ENCODE measurements at regions not wholly inside any gene's neighbourhood (a gene's known extent, or its start where the extent isn't known, plus 50 kb on each side); places are given as distances from the start of the nearest gene placed in this dataset.
A peak's percentile ranks its signal among the peaks of the same experiment; 100 is the strongest.

GRCh38 chr2:161004379-161004778 is 155.8 kb upstream of the TANK start:
- Mint-ChIP-seq H3K27me3 (peaks cover 16% of the 10 kb centered on the region), H3K27ac (no peak overlapping the region), H3K4me1 (no peaks in the 10 kb centered on the region), H3K9me3 (peaks cover 0 to 6% of the 10 kb centered on the region in 2 donors), H3K4me3 (no peak overlapping the region)
- DNase-seq (no peak), ATAC-seq (no peak)

GRCh38 chr2:161005170-161005569 is 155.1 kb upstream of the TANK start:
- H3K9me3 Mint-ChIP-seq = peaks cover 0 to 6% of the 10 kb centered on the region in 2 donors
- ATAC-seq = peak; percentile 72
- no peaks in the 10 kb centered on the region for H3K4me1 Mint-ChIP-seq
- H3K4me3 Mint-ChIP-seq = no peak overlapping the region
- H3K27me3 Mint-ChIP-seq = peaks cover 16% of the 10 kb centered on the region
- no peak for DNase-seq
- no peak overlapping the region for H3K27ac Mint-ChIP-seq

DNA sequence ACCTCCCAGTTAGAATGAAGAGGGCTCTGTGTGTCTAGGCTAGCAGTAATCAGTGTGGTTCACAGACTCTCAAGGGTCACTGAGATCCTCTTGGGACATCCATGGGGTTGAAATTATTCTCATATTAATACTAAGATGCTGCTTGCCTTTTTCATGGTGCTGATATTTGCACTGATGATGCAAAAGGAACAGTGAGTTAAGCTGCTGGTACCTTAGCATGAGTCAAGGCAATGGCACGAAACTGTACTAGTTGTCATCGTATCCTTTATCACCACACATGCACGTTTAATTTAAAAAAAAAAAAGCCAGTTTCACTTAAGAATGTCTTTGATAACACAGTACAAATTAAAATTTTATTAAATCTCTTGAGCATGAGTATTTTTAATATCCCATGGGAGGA is 151.9 kb upstream of the TANK start:
- Mint-ChIP-seq H3K27me3 (peaks cover 25% of the 10 kb centered on the region), H3K27ac (no peak overlapping the region), H3K4me1 (no peaks in the 10 kb centered on the region), H3K9me3 (peaks cover 0 to 6% of the 10 kb centered on the region in 2 donors), H3K4me3 (no peak overlapping the region)
- ATAC-seq = no peak
- DNase-seq = no peak

DNA sequence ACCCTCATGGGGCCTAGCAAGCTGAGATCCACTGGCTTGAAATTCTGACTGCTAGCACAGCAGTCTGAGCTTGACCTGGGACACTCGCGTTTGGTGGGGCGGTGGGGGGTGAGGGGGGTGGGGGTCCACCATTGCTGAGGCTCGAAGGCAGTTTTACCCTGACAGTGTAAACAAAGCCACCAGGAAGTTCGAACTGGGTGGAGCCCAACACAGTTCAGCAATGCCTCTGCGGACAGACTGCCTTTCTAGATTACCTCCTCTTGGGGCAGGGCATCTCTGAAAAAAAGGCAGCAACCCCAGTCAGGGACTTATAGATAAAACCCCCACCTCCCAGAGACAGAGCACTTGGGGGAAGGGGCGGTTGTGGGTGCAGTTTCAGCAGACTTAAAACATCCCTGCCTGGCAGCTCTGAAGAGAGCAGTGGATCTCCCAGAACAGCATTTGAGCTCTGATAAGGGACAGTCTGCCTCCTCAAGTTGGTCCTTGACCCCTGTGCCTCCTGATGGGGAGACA is 149.7 kb upstream of the TANK start:
- no peak for DNase-seq
- Mint-ChIP-seq H3K4me1 (no peaks in the 10 kb centered on the region), H3K9me3 (peaks cover 11 to 20% of the 10 kb centered on the region in 2 donors), H3K27ac (no peak overlapping the region), H3K4me3 (no peak overlapping the region), H3K27me3 (peaks cover 35% of the 10 kb centered on the region)
- ATAC-seq = no peak

GRCh38 chr2:161017780-161018470 is 142.3 kb upstream of the TANK start:
- H3K9me3 Mint-ChIP-seq = peaks cover 11 to 19% of the 10 kb centered on the region in 2 donors
- DNase-seq = no peak
- no peak overlapping the region for H3K4me3 Mint-ChIP-seq
- no peak for ATAC-seq
- peaks cover 24% of the 10 kb centered on the region for H3K27me3 Mint-ChIP-seq
- no peaks in the 10 kb centered on the region for H3K4me1 Mint-ChIP-seq
- H3K27ac Mint-ChIP-seq = no peak overlapping the region

DNA sequence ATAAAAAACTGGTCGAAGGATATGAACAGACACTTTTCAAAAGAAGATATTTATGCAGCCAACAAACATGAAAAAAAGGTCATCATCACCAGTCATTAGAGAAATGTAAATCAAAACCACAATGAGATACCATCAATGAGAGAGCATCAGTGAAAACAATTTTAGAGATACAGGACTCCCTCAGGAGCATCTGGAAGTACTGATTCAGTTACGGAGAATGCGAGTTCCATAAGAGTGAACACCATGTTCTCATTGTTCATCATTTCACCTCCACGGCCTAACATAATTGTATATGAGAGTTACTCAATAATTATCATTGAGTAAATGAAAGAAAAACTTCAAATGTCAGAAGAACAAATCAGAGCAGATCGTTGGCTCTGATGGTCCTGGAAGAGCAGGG is 140.9 kb upstream of the TANK start:
- Mint-ChIP-seq H3K9me3 (peaks cover 14 to 18% of the 10 kb centered on the region in 2 donors), H3K4me3 (no peak overlapping the region)

GRCh38 chr2:161020437-161020836 is 139.8 kb upstream of the TANK start:
- Mint-ChIP-seq H3K4me1 (no peaks in the 10 kb centered on the region), H3K27ac (no peak overlapping the region), H3K27me3 (peaks cover 7% of the 10 kb centered on the region), H3K9me3 (peaks cover 3 to 7% of the 10 kb centered on the region in 2 donors), H3K4me3 (no peak overlapping the region)
- no peak for ATAC-seq
- DNase-seq = no peak

More for the DNA sequence above, 140.9 kb upstream of the TANK start:
- no peak overlapping the region for H3K27ac Mint-ChIP-seq
- DNase-seq = no peak
- H3K4me1 Mint-ChIP-seq = no peaks in the 10 kb centered on the region
- H3K27me3 Mint-ChIP-seq = peaks cover 16% of the 10 kb centered on the region
- ATAC-seq = no peak

- no peak for DNase-seq
- Mint-ChIP-seq H3K4me3 (no peak overlapping the region), H3K9me3 (peaks cover 12 to 13% of the 10 kb centered on the region in 2 donors), H3K4me1 (peaks cover 7% of the 10 kb centered on the region), H3K27me3 (peaks cover 7% of the 10 kb centered on the region), H3K27ac (peak overlapping the region in 1 of 2 donors; percentile 5)
- ATAC-seq = no peak
Observed at GRCh38 chr2:161028581-161028980, 131.6 kb upstream of the TANK start.

DNA sequence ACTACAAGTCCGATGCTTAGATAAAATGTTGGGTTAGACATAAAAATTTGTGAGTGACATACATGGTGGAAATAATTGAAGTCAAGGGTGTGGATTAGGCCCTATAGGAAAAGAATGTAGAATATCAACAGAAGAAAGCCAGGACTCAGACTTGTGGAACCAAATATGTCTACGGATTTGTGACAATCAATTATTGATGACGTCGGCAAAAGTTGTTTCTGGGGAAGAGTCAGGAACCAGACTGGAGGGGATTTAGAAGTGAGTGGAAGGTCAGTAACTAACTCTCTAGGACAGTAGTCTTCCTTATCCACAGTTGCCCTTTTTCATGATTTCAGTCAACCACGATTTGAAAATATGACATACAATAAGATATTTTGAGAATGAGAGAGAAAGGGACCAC is 130.9 kb upstream of the TANK start:
- ATAC-seq (no peak), DNase-seq (no peak)
- Mint-ChIP-seq H3K4me3 (no peak overlapping the region), H3K27me3 (peaks cover under 1% of the 10 kb centered on the region), H3K4me1 (peaks cover 7% of the 10 kb centered on the region), H3K27ac (no peak overlapping the region), H3K9me3 (peaks cover 9 to 13% of the 10 kb centered on the region in 2 donors)

GRCh38 chr2:161030260-161031063 is 129.8 kb upstream of the TANK start:
- peaks cover 9 to 23% of the 10 kb centered on the region in 2 donors for H3K9me3 Mint-ChIP-seq
- no peaks in the 10 kb centered on the region for H3K27me3 Mint-ChIP-seq
- H3K27ac Mint-ChIP-seq = no peak overlapping the region
- no peak for ATAC-seq
- no peak overlapping the region for H3K4me3 Mint-ChIP-seq
- H3K4me1 Mint-ChIP-seq = peaks cover 7% of the 10 kb centered on the region
- no peak for DNase-seq

DNA sequence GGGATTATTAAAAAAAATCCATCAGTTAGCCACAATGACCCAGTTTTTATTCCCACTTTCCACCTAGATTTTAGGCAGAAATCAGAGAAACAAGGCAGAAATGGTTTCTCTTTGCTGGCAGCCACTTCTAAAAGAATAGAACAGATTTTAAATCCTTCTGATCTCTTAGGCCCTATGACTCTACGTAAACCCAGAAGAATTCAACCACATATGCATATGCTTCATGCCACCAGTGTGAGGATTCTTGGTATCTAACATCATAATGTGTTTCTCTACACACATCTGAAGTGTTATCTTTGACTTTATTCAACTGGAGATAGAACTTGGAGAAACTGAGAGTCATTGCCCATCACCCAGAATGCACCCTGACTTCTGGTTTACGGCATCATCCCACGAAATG is 128.7 kb upstream of the TANK start:
- DNase-seq (no peak), ATAC-seq (no peak)
- no peak overlapping the region for H3K4me3 Mint-ChIP-seq
- peaks cover 9 to 26% of the 10 kb centered on the region in 2 donors for H3K9me3 Mint-ChIP-seq
- H3K27me3 Mint-ChIP-seq = no peaks in the 10 kb centered on the region
- peaks cover 7% of the 10 kb centered on the region for H3K4me1 Mint-ChIP-seq
- H3K27ac Mint-ChIP-seq = no peak overlapping the region

GRCh38 chr2:161032635-161033034 is 127.6 kb upstream of the TANK start:
- Mint-ChIP-seq H3K4me3 (no peak overlapping the region), H3K27me3 (no peaks in the 10 kb centered on the region), H3K9me3 (peaks cover 9 to 26% of the 10 kb centered on the region in 2 donors), H3K27ac (no peak overlapping the region), H3K4me1 (peaks cover 7% of the 10 kb centered on the region)
- no peak for ATAC-seq
- DNase-seq = no peak

GRCh38 chr2:161033059-161033660 is 127.1 kb upstream of the TANK start:
- no peak for ATAC-seq
- Mint-ChIP-seq H3K9me3 (peaks cover 9 to 26% of the 10 kb centered on the region in 2 donors), H3K27ac (no peak overlapping the region), H3K27me3 (no peaks in the 10 kb centered on the region), H3K4me3 (no peak overlapping the region), H3K4me1 (peaks cover 7% of the 10 kb centered on the region)
- DNase-seq = no peak

- DNase-seq = no peak
- Mint-ChIP-seq H3K4me1 (no peaks in the 10 kb centered on the region), H3K27ac (no peak overlapping the region), H3K4me3 (no peak overlapping the region), H3K9me3 (peaks cover 0 to 13% of the 10 kb centered on the region in 2 donors), H3K27me3 (no peaks in the 10 kb centered on the region)
- ATAC-seq = no peak
Observed at GRCh38 chr2:161036926-161037325, 123.3 kb upstream of the TANK start.

GRCh38 chr2:161039071-161039470 is 121.2 kb upstream of the TANK start:
- Mint-ChIP-seq H3K27ac (no peak overlapping the region), H3K27me3 (no peaks in the 10 kb centered on the region), H3K4me3 (no peak overlapping the region), H3K9me3 (peaks cover 0 to 13% of the 10 kb centered on the region in 2 donors), H3K4me1 (no peaks in the 10 kb centered on the region)
- no peak for DNase-seq
- ATAC-seq = no peak

DNA sequence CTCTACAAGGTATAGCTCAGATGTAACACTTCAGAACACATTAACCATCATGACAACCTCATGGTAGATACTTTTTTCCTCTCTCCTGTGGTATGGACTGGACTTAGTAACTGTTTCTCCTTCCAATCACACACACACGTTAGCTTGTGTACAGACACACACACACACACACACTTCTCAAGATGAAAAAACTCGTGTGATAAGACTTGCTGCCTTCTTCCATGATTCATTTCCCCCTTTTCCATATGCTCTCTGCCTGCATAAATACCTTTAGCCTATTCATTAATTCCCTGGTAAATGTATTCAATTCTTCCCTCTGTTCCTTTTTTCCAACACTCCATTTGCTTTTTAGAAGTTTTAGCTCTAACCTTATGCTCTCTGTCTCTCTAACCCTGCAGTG is 118.9 kb upstream of the TANK start:
- H3K4me1 Mint-ChIP-seq = no peaks in the 10 kb centered on the region
- no peak overlapping the region for H3K27ac Mint-ChIP-seq
- H3K9me3 Mint-ChIP-seq = no peaks in the 10 kb centered on the region
- DNase-seq = no peak
- no peak for ATAC-seq
- no peak overlapping the region for H3K4me3 Mint-ChIP-seq
- no peaks in the 10 kb centered on the region for H3K27me3 Mint-ChIP-seq
